ENCODE measurements at regions not wholly inside any gene's neighbourhood (a gene's known extent, or its start where the extent isn't known, plus 50 kb on each side); places are given as distances from the start of the nearest gene placed in this dataset.

GRCh38 chr1:106952776-106953175 lies 103.7 kb upstream of the PRMT6 start:
- Histone ChIP-seq H3K4me2 (ENCODE audit: low read depth, low read length) (no peak overlapping the region), H3K27ac (ENCODE audit: extremely low read length, insufficient read depth, low read length) (no peak overlapping the region), H3K9ac (ENCODE audit: insufficient read depth, low read depth, low read length) (no peak overlapping the region), H3K27me3 (ENCODE audit: control insufficient read depth in 1 of 2, insufficient read depth in 2 of 2, low read length in 2 of 2) (no peaks in the 10 kb centered on the region; a peak in 1 of 5 replicates), H3K36me3 (replicated peaks in 1 of 2; ENCODE audit: control insufficient read depth in 1 of 2, insufficient read depth in 2 of 2, low read length in 2 of 2) (no peaks in the 10 kb centered on the region), H3K9me3 (ENCODE audit: low read length) (peaks cover 8% of the 10 kb centered on the region), H2AFZ (ENCODE audit: low read length) (no peak overlapping the region), H3K4me1 (ENCODE audit: insufficient read depth, low read length) (no peaks in the 10 kb centered on the region), H3K79me2 (ENCODE audit: insufficient read depth, low read length) (no peaks in the 10 kb centered on the region), H4K20me1 (ENCODE audit: insufficient read depth, low read length) (no peaks in the 10 kb centered on the region), H3K4me3 (replicated peaks in 1 of 3; ENCODE audit: insufficient read depth in 1 of 3, low read depth in 2 of 3, low read length in 3 of 3) (no peak overlapping the region)
- BruUV-seq (replicated peaks), result no TSS peak
- ATAC-seq (no peak), DNase-seq (ENCODE audit: low spot score) (no peak), FAIRE-seq (no peak)
- 0% methylated on average over 1 of the region's 1 CpG for WGBS (ENCODE audit: low lambda C conversion rate)
- intact Hi-C loops (cut with micrococcal nuclease; ENCODE audit: unreplicated experiment), result no loop called here
- in situ Hi-C loops (cut with HindIII; ENCODE audit: extremely low pct_ligation_motif_present, low pct_unique_long_range_greater_than_20kb), result no loop called here
- POLR2A ChIA-PET, result no interaction called here
- CTCF ChIA-PET (ENCODE audit: low intra/inter-chr PET ratio, low total read pairs), result no interaction called here
- TF ChIP-seq ZNF772 (CRISPR knock-in tag; IDR thresholded peaks at IDR 0.05), result no peak
- TF ChIP-seq ZNF547 (CRISPR knock-in tag; IDR thresholded peaks at IDR 0.05), result no peak
- no peak for TF ChIP-seq ARNTL (CRISPR knock-in tag; IDR thresholded peaks at IDR 0.05)
- TF ChIP-seq, protein P1, sequence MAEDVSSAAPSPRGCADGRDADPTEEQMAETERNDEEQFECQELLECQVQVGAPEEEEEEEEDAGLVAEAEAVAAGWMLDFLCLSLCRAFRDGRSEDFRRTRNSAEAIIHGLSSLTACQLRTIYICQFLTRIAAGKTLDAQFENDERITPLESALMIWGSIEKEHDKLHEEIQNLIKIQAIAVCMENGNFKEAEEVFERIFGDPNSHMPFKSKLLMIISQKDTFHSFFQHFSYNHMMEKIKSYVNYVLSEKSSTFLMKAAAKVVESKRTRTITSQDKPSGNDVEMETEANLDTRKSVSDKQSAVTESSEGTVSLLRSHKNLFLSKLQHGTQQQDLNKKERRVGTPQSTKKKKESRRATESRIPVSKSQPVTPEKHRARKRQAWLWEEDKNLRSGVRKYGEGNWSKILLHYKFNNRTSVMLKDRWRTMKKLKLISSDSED (CRISPR knock-in tag; IDR thresholded peaks at IDR 0.05), result no peak
- TF ChIP-seq, protein P2, sequence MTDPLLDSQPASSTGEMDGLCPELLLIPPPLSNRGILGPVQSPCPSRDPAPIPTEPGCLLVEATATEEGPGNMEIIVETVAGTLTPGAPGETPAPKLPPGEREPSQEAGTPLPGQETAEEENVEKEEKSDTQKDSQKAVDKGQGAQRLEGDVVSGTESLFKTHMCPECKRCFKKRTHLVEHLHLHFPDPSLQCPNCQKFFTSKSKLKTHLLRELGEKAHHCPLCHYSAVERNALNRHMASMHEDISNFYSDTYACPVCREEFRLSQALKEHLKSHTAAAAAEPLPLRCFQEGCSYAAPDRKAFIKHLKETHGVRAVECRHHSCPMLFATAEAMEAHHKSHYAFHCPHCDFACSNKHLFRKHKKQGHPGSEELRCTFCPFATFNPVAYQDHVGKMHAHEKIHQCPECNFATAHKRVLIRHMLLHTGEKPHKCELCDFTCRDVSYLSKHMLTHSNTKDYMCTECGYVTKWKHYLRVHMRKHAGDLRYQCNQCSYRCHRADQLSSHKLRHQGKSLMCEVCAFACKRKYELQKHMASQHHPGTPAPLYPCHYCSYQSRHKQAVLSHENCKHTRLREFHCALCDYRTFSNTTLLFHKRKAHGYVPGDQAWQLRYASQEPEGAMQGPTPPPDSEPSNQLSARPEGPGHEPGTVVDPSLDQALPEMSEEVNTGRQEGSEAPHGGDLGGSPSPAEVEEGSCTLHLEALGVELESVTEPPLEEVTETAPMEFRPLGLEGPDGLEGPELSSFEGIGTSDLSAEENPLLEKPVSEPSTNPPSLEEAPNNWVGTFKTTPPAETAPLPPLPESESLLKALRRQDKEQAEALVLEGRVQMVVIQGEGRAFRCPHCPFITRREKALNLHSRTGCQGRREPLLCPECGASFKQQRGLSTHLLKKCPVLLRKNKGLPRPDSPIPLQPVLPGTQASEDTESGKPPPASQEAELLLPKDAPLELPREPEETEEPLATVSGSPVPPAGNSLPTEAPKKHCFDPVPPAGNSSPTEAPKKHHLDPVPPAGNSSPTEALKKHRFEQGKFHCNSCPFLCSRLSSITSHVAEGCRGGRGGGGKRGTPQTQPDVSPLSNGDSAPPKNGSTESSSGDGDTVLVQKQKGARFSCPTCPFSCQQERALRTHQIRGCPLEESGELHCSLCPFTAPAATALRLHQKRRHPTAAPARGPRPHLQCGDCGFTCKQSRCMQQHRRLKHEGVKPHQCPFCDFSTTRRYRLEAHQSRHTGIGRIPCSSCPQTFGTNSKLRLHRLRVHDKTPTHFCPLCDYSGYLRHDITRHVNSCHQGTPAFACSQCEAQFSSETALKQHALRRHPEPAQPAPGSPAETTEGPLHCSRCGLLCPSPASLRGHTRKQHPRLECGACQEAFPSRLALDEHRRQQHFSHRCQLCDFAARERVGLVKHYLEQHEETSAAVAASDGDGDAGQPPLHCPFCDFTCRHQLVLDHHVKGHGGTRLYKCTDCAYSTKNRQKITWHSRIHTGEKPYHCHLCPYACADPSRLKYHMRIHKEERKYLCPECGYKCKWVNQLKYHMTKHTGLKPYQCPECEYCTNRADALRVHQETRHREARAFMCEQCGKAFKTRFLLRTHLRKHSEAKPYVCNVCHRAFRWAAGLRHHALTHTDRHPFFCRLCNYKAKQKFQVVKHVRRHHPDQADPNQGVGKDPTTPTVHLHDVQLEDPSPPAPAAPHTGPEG (CRISPR knock-in tag; IDR thresholded peaks at IDR 0.05), result no peak
- TF ChIP-seq NR2F1 (CRISPR knock-in tag; IDR thresholded peaks at IDR 0.05), result no peak
- TF ChIP-seq, protein P3, sequence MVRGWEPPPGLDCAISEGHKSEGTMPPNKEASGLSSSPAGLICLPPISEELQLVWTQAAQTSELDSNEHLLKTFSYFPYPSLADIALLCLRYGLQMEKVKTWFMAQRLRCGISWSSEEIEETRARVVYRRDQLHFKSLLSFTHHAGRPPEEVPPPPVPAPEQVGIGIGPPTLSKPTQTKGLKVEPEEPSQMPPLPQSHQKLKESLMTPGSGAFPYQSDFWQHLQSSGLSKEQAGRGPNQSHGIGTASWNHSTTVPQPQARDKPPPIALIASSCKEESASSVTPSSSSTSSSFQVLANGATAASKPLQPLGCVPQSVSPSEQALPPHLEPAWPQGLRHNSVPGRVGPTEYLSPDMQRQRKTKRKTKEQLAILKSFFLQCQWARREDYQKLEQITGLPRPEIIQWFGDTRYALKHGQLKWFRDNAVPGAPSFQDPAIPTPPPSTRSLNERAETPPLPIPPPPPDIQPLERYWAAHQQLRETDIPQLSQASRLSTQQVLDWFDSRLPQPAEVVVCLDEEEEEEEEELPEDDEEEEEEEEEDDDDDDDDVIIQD (CRISPR knock-in tag; IDR thresholded peaks at IDR 0.05; ENCODE audit: low read depth), result no peak
- TF ChIP-seq, protein P4, sequence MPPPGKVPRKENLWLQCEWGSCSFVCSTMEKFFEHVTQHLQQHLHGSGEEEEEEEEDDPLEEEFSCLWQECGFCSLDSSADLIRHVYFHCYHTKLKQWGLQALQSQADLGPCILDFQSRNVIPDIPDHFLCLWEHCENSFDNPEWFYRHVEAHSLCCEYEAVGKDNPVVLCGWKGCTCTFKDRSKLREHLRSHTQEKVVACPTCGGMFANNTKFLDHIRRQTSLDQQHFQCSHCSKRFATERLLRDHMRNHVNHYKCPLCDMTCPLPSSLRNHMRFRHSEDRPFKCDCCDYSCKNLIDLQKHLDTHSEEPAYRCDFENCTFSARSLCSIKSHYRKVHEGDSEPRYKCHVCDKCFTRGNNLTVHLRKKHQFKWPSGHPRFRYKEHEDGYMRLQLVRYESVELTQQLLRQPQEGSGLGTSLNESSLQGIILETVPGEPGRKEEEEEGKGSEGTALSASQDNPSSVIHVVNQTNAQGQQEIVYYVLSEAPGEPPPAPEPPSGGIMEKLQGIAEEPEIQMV (CRISPR knock-in tag; IDR thresholded peaks at IDR 0.05; ENCODE audit: low read depth), result no peak
- no peak for TF ChIP-seq ZNF335 (CRISPR knock-in tag; IDR thresholded peaks at IDR 0.05)
- no peak for TF ChIP-seq KDM1A (CRISPR knock-in tag; IDR thresholded peaks at IDR 0.05)
- no peak for TF ChIP-seq FLYWCH1 (CRISPR knock-in tag; IDR thresholded peaks at IDR 0.05)
- TF ChIP-seq TFDP1 (CRISPR knock-in tag; IDR thresholded peaks at IDR 0.05; ENCODE audit: borderline replicate concordance), result no peak
- TF ChIP-seq ZFP36 (IDR thresholded peaks at IDR 0.05; ENCODE audit: borderline replicate concordance, low read depth, low read length, partially characterized antibody), result no peak
- no peak for TF ChIP-seq U2AF2 (IDR thresholded peaks at IDR 0.05; ENCODE audit: low read depth, low read length)
